Astrocyte (in vitro differentiated cells and primary cell): ENCODE measurements at regions not wholly inside any gene's neighbourhood (a gene's known extent, or its start where the extent isn't known, plus 50 kb on each side); places are given as distances from the start of the nearest gene placed in this dataset.

Experiments used
- CTCF ChIP-seq: IDR thresholded peaks from 2 replicates; pipeline ENCODE4 v1.5.1; 2011; ENCODE audit warnings: low read depth, mild to moderate bottlenecking, inconsistent platforms, low read length, moderate library complexity; ENCODE audit not compliant: insufficient read depth
- EZH2 ChIP-seq: IDR thresholded peaks from 2 replicates; pipeline ENCODE4 v1.6.1; 2012; ENCODE audit warnings: mild to moderate bottlenecking, low read length, inconsistent platforms; ENCODE audit not compliant: insufficient read depth

GRCh38 chr6:108768166-108768555 lies 80.1 kb upstream of the ARMC2 start:
- TF ChIP-seq CTCF (no peak), EZH2 (no peak)
